Tibial nerve (tissue), 4 donors: ENCODE measurements at regions not wholly inside any gene's neighbourhood (a gene's known extent, or its start where the extent isn't known, plus 50 kb on each side); places are given as distances from the start of the nearest gene placed in this dataset.

Experiments
- DNase-seq, 2 donors: peaks; one replicate each; pipeline ENCODE4 v3.0.0-alpha.2; 2019; ENCODE audit warnings: low spot score in 2 of 2
- H3K27ac ChIP-seq, 4 donors: fragments of 200-600 bp; sonication (generic) in 3 of 4; one replicate each; pipeline ENCODE4 v1.5.1; 2017 to 2019; ENCODE audit warnings: mild to moderate bottlenecking in 1 of 4
- H3K27me3 ChIP-seq, 2 donors: fragments of 200-600 bp; sonication (generic) in 1 of 2; one replicate each; pipeline versions ENCODE4 v1.5.1 to v1.6.0; 2017 to 2019
- H3K36me3 ChIP-seq, 3 donors: fragments of 200-600 bp; sonication (generic); one replicate each; pipeline ENCODE4 v1.5.1; 2018 to 2019
- H3K4me1 ChIP-seq, 4 donors: fragments of 200-600 bp; sonication (generic) in 3 of 4; one replicate each; pipeline ENCODE4 v1.5.1; 2017 to 2019
- H3K4me3 ChIP-seq, 4 donors: fragments of 200-600 bp; sonication (generic) in 3 of 4; one replicate each; pipeline ENCODE4 v1.5.1; 2017 to 2019; ENCODE audit warnings: mild to moderate bottlenecking in 1 of 4, moderate library complexity in 1 of 4
- H3K9me3 ChIP-seq, 4 donors: fragments of 200-600 bp; sonication (generic) in 3 of 4; one replicate each; pipeline ENCODE4 v1.5.1; 2017 to 2019
- CTCF ChIP-seq, 5 experiments: fragments of 200-600 bp in 3 of 5; fragments of 450-650 bp in 2 of 5; sonication (generic) in 3 of 5; IDR thresholded peaks; one replicate each; pipeline ENCODE4 v1.5.1; 2016 to 2019; ENCODE audit warnings: antibody characterized with exemption in 5 of 5, mild to moderate bottlenecking in 3 of 5, moderate library complexity in 2 of 5
- EP300 ChIP-seq, 2 donors: sonication (generic); formaldehyde crosslinking; IDR thresholded peaks; one replicate each; pipeline ENCODE4 v1.6.1; 2017; ENCODE audit warnings: antibody characterized with exemption in 2 of 2, mild to moderate bottlenecking in 1 of 2
- POLR2A ChIP-seq, 2 donors: fragments of 450-650 bp; IDR thresholded peaks; one replicate each; pipeline ENCODE4 v1.6.1; 2017; ENCODE audit warnings: antibody characterized with exemption in 2 of 2, mild to moderate bottlenecking in 2 of 2, moderate library complexity in 2 of 2
- WGBS, 2 donors: methylation state at CpG; one replicate each; pipeline ENCODE4 v1.1.5; 2018; 5-methylcytosine and 5-hydroxymethylcytosine counted together

GRCh38 chr2:185208261-185208660 lies 530.3 kb upstream of the FSIP2 start:
- peak in 1 of 2 donors; percentile 6 for DNase-seq
- Histone ChIP-seq H3K36me3 (no peaks in the 10 kb centered on the region), H3K4me3 (no peak overlapping the region), H3K27me3 (no peaks in the 10 kb centered on the region), H3K4me1 (no peaks in the 10 kb centered on the region), H3K9me3 (no peaks in the 10 kb centered on the region), H3K27ac (no peak overlapping the region)
- TF ChIP-seq POLR2A (IDR thresholded peaks at IDR 0.05), result no peak
- no peak for TF ChIP-seq CTCF (IDR thresholded peaks at IDR 0.05)
- 4 to 9% methylated on average over 1 of the region's 1 CpG for WGBS, 2 donors

DNA sequence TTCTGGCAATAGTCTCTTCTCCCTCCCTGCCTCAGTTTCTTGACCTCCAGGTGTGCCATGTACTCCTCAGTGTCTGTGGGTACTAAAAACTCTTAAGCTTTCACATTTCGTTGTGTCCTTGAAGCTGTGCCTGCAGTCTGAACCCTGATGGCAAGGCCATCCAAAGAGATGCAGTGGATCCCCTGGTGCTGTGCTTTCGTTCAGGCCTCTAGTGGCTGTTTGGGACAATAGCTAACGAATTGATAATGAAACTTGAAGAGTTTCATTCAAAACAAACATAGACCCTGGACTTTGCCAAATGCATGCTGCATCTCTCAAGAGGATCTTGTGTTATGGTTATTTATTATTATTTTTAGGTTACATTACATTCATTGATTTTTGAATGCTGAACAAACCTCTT lies 523.1 kb upstream of the FSIP2 start:
- no peak overlapping the region for H3K4me3 ChIP-seq
- H3K9me3 ChIP-seq, result no peaks in the 10 kb centered on the region
- WGBS, 2 donors, result 49 to 56% methylated on average over 3 of the region's 3 CpGs
- TF ChIP-seq CTCF (IDR thresholded peaks at IDR 0.05), result no peak
- TF ChIP-seq EP300 (IDR thresholded peaks at IDR 0.05), result no peak
- no peak for TF ChIP-seq POLR2A (IDR thresholded peaks at IDR 0.05)
- H3K36me3 ChIP-seq, result no peaks in the 10 kb centered on the region
- H3K27me3 ChIP-seq, result no peaks in the 10 kb centered on the region
- H3K4me1 ChIP-seq, result no peaks in the 10 kb centered on the region
- DNase-seq, result no peak
- no peak overlapping the region for H3K27ac ChIP-seq

DNA sequence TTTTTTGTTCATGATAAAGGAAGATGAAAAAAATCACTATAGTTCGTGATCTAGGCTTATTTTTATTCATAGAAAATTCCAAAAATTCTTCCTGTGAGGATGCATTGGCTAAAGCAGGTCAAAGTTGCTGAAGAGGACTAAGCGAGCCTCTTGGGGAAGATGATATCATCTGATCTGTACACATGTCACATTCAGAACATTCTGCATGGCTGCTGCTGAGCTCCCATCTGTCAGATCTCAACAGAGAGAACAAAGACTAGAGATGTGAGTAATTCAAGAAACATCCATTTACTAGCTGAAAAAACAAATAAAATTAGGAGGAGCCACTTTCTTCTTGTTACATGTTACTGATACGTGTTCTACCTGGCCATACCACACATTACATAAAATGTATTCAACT lies 518.6 kb upstream of the FSIP2 start:
- H3K4me1 ChIP-seq, result no peaks in the 10 kb centered on the region
- no peaks in the 10 kb centered on the region for H3K27me3 ChIP-seq
- H3K27ac ChIP-seq, result no peak overlapping the region
- no peak overlapping the region for H3K4me3 ChIP-seq
- TF ChIP-seq CTCF (IDR thresholded peaks at IDR 0.05), result no peak
- no peak for TF ChIP-seq EP300 (IDR thresholded peaks at IDR 0.05)
- TF ChIP-seq POLR2A (IDR thresholded peaks at IDR 0.05), result no peak
- DNase-seq, result no peak
- WGBS, 2 donors, result 48 to 58% methylated on average over 3 of the region's 3 CpGs
- no peaks in the 10 kb centered on the region for H3K36me3 ChIP-seq
- H3K9me3 ChIP-seq, result no peaks in the 10 kb centered on the region

GRCh38 chr2:185222311-185222710 lies 516.3 kb upstream of the FSIP2 start:
- H3K36me3 ChIP-seq, result no peaks in the 10 kb centered on the region
- no peaks in the 10 kb centered on the region for H3K4me1 ChIP-seq
- H3K4me3 ChIP-seq, result no peak overlapping the region
- H3K27ac ChIP-seq, result no peak overlapping the region
- H3K27me3 ChIP-seq, result no peaks in the 10 kb centered on the region
- DNase-seq, result no peak
- no peak for TF ChIP-seq POLR2A (IDR thresholded peaks at IDR 0.05)
- TF ChIP-seq CTCF (IDR thresholded peaks at IDR 0.05), result no peak
- TF ChIP-seq EP300 (IDR thresholded peaks at IDR 0.05), result no peak
- no peaks in the 10 kb centered on the region for H3K9me3 ChIP-seq
- 81 to 85% methylated on average over 1 of the region's 1 CpG for WGBS, 2 donors

GRCh38 chr2:185227391-185227790 lies 511.2 kb upstream of the FSIP2 start:
- H3K9me3 ChIP-seq, result no peaks in the 10 kb centered on the region
- 89 to 93% methylated on average over 3 of the region's 3 CpGs for WGBS, 2 donors
- H3K27ac ChIP-seq, result no peak overlapping the region
- no peak for TF ChIP-seq POLR2A (IDR thresholded peaks at IDR 0.05)
- TF ChIP-seq EP300 (IDR thresholded peaks at IDR 0.05), result no peak
- no peak for TF ChIP-seq CTCF (IDR thresholded peaks at IDR 0.05)
- H3K4me3 ChIP-seq, result no peak overlapping the region
- no peaks in the 10 kb centered on the region for H3K27me3 ChIP-seq
- H3K36me3 ChIP-seq, result no peaks in the 10 kb centered on the region
- DNase-seq, result no peak
- H3K4me1 ChIP-seq, result no peaks in the 10 kb centered on the region
